GM18498 (cell line): ENCODE measurements at regions not wholly inside any gene's neighbourhood (a gene's known extent, or its start where the extent isn't known, plus 50 kb on each side); places are given as distances from the start of the nearest gene placed in this dataset.
"Not testable (repeated sequence)": the region's sequence is repeated elsewhere in the genome, so short reads cannot be mapped to it uniquely, and the experiment has no call there.

Experiments
- ATAC-seq: cut with Tn5 transposase; IDR thresholded peaks from one replicate; pipeline ENCODE4 v1.9.1; 2021; ENCODE audit warnings: mild to moderate bottlenecking, moderate library complexity; ENCODE audit not compliant: unreplicated experiment

DNA sequence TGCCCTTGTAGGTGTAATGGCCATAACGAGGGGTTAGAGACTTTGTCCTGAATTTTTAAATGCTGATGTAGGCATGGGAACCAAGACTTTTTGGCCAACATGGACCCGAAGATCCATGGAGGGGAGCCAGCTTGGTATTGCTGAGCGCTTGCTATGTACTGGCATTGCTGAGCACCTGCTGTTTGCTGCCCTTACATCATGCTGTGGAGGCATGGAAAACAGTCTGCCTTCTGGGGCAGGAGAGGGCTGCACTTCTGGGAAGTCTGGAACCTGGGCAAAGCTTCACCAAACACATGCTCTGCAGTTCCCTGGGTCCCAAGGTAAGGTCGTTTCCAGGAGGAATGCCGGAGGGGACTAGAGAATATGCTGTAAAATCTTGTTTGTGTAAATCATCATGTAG lies 86.3 kb upstream of the CNIH3 start:
- no peak for ATAC-seq

DNA sequence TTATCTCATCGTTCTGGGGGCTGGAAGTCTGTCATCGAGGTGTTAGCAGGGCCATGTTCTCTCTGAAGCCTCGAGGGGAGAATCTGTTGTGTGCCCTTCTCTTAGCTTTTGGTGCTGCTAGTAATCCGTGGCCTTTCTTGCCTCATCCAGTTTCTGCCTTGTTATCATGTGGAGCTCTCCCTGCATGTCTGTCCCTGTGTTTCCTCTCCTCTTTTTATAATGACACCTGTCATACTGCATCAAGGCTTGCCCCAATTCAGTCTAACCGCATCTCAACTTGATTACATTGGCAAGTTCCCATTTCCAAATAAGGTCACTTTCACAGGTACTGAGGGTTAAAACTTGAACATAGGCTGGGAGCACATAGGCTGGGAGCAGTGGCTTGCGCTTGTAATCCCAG lies 82.6 kb upstream of the CNIH3 start:
- no peak for ATAC-seq

DNA sequence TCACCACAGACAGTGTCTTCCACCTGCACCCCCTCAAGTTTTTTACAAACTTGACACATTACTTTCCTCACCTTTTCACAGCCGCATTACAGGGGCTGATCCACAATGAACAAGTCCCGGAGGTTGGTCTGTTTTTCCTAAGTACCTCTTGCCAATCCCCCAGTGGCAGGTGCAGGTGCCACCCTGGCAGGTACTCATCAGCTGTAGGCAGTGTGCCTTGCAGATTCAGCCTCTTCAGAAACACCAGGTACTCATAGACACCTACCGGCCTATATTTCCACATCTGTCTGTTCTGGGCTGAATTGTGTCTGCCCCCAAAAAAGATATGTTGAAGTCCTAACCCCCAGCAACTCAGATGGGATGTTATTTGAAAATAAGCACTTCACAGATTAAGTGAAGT lies 81.4 kb upstream of the CNIH3 start:
- ATAC-seq = no peak

DNA sequence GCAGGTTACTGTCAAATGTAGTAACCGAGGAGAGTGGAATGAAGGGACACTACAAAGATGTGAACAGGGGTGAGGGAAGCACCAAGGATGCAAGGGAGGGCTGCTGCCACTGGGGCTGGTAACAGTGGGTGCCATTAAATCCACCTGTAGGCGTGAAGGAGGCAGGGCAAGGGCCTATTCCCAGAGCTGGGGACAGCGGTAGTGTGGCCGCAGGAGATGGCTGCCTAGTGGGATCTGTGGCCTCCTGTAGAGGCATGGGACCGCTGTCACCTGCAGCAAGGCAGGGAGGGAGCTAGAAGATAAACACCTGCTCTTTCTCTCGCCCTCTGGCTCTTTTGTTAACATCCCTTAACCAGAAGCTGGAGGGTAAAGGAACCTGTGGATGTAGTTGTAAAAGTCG lies 80.5 kb upstream of the CNIH3 start:
- no peak for ATAC-seq

DNA sequence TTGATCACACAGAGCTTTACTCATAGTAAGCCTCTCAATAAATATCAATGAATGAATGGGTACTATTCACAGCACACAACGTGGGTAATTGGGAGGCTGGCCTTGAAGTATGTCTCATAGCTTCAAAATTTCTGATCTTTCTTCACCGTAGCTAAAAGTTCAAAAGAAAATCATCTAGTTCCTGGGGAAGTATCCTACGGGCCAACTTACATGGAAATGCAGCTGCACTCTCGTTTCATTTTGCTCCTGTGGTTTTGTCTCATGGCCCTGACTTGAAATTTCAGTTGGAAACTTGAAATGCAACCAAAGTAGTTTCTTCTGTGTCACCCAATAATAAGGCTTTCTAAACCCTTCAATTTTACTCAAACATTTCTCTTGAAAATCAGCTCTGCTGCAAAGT lies 76.1 kb upstream of the CNIH3 start:
- no peak for ATAC-seq

DNA sequence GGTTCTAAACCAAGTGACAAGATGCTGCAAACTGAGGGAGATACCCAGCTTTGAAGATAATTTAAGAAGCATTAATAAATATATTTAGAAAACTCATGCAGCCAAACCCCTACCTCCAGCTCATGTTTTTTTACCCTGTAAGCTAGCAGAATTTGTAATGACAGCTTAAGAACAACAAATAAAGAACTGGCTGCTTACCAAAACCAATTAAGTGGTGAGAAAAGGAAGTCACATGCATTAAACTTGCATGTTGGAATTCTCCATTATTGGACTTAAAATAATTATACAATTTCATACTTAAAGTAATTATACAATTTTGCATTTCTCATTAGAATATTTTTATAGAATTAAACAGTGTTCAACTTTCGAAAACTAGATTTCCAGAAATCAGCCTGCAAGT lies 75.6 kb upstream of the CNIH3 start:
- ATAC-seq = no peak

DNA sequence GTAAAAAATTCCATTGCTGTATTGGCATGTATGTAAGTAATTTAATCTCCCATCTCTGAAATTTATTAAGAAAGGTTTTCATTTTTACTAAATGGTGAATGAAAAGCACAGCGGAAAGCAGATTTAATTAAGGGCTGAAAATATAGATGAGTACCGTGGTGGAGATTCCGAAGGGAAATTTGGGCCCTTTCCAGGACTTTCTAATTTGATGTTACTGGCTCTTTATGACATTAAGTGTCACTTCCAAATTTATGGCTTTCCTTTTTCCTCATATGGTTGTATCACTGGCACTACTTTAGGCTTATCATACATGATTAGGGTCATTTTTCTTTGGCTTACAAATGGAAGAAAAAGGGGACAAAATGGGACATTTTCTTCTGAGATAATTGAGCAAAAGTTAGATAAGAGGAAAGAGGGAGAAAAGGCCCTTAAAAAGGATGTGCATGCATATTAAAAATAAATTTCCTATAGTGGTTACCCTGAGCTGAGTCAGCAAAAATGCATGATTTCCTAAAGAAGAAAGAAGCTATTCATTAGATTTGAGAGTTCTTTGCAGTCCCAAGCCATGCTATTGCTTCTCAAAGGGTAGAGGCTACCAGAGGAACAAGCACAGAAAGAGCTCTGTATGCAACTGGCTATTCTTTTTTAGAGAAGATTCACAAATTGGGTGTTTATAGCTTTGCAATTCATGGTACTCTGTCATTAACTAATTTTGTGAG lies 74.9 kb upstream of the CNIH3 start:
- no peak for ATAC-seq

DNA sequence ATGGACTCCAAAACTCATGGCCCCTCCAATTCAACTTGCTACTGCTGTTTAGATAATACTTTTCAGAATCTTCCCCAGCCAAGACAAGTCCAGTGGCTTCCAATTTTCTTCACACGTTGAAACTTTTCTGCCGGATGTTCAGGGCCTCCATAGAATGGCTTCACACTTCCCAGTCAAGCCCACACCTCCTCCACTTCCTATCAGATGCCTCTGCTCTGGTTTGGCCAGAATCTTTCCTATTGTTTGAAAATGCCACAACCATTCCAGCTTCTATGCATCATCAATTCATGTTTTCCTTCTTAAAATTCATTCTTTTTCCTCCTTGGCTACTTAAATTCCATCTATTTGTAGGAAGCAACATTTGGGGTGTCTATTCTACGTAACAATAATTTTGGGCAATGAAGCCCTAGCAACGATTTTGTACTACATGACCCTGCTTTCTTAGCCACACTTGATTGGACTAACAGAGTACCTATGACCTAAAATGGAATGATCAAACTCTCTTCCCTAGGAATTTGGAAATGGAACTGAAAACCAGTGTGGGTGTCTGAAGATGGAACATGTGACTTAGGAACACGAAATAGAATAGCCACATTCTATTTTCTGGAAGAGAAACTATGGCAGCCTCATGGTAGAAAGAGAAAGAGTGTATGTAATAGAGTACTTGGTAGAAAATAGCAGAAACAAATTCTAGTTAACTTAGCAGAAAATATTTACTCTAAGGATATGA lies 74.1 kb upstream of the CNIH3 start:
- ATAC-seq = no peak

DNA sequence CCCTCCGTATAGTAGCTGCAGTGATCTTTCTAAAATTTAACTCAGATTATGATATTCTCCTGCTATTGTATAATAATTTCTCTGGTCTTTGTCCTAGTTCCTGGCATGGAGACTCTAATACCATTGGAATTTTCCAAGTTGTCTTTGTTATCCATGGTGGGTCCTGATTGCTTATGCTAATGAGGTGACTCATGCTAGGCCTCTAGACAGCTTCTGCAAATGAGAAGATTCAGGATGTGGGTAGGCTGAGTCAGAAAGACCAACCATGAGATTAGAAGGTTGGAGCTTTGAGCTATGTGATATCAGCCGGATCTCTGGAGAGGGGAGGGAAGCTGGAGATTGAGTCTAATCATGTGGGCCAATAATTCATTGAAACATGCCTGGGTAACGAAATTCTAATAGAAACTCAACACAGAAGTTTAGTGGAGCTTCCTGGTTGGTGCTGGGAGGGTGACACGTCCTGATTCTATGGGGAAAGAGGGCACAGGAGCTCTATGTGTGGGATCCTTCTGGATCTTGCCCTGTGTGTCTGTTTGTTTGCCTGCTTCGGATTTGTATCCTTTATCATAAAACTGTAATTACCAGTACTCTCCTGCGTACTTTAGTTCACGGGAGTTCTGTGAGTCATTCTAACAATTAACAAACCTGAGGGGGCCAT lies 73.2 kb upstream of the CNIH3 start:
- ATAC-seq = no peak

DNA sequence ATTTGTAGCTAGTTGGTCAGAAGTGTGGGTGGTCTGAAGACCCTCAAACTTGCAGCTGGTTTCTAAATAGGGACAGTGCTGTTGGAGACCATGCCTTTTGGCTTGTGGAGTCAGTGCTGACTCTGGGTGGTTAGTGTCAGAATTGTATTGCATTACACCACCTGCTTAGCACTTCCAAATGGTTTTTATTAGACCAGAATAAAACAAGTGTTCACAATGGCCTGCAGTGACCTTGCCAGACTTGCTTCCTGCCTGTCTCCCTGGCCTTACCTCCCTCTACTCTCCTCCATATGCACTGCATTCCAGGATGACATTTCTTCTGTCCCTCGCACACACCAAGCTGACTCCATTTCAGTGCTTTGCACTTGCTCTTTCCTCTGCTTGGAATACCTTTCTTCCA lies 72.7 kb upstream of the CNIH3 start:
- no peak for ATAC-seq

DNA sequence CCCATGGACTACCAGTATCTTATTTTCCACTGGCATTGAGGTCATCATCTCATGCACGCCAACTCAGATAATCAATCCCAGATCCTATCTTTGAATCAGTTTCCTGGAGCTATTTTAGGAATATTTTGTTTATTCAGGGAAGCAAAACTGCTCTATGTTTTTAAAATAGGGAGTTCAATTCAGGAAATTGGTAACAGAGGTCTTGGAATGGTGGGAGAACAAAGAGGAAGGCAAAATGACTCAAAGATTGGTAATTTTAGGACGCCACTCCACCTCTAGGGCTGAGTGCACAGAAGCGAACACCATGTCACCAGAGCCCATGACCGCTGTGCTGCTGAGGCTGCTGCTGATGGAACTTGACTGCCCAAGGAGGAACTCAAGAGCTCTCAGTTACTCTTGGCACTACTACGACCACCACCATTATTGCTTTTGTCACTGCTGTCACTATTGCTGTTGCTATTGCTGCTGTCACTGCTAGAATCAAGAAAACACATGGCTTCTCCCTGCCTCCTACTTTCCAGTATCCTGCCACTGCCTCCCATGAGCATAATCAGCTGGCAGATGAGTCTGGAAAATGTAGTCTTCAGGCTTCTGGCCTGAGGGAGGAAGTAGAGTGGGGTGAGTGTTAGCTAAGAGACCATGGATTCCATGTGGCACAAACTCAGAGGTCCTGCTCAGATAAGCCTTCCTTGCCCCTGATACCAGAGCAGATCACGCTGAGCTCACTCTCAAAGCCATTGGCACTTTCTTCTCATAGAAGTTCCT lies 71.6 kb upstream of the CNIH3 start:
- ATAC-seq = no peak

DNA sequence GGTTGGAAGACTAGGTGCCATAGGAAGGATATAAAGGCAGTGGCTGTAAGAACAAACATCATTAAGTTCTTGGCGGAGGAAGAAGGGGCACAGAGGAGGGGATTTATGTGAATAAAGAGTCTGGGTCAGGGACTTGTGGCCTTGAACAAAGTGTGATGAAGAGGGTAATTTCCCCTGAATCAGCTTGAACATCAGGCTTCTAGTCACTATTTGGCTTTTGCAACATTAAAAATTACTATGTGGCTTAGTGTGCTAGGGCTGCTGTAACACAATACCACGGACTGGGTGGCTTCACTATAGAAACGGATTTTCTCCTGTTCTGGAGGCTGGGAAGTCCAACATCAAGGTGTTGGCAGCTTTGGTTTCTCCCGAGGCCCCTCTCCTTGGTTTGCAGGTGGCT lies 70.5 kb upstream of the CNIH3 start:
- ATAC-seq = no peak

DNA sequence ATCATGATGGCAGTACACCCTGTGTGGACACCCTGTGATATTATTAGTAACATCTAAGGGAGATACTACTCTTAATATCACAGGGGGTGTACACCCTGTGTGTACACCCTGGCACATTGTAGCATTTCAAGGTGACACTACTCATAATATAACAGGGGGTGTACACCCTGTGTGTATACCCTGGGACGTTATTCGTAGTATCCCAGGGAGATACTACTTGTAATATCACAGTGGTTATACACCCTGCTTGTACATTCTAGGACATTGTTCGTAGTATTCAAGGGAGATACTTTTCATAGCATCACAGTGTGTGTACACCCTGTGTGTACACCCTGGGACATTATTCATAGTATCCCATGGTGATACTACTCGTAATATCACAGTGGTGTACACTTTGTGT lies 67.4 kb upstream of the CNIH3 start:
- no peak for ATAC-seq

DNA sequence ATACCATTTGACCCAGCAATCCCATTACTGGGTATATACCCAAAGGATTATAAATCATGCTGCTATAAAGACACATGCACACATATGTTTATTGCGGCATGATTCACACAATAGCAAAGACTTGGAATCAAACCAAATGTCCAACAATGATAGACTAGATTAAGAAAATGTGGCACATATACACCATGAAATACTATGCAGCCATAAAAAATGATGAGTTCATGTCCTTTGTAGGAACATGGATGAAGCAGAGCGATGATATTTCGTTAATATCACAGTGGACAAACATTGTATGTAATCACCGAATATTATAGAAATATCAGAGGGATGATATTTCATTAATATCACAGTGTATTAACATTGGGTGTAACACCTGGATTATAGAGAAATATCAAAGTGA lies 64.9 kb upstream of the CNIH3 start:
- not testable (repeated sequence) for ATAC-seq

DNA sequence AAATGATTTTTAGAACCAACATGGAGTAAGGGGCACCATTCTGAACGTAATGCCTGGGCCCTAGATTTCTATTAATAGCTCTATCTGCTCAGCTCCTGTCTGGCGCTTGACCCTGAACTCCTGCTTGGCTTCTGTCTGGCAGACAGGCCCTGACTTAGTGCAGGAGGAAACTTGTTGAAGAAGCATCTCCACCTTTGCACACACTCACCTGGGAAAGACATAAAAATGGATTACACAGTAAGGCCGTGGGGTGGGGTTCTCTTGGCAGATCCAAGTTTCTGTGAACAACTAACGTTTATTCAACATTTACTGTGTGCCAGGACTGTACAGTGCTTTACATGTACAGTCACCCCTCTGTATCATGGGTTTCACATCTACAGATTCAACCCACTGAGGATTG lies 62.1 kb upstream of the CNIH3 start:
- ATAC-seq = no peak

DNA sequence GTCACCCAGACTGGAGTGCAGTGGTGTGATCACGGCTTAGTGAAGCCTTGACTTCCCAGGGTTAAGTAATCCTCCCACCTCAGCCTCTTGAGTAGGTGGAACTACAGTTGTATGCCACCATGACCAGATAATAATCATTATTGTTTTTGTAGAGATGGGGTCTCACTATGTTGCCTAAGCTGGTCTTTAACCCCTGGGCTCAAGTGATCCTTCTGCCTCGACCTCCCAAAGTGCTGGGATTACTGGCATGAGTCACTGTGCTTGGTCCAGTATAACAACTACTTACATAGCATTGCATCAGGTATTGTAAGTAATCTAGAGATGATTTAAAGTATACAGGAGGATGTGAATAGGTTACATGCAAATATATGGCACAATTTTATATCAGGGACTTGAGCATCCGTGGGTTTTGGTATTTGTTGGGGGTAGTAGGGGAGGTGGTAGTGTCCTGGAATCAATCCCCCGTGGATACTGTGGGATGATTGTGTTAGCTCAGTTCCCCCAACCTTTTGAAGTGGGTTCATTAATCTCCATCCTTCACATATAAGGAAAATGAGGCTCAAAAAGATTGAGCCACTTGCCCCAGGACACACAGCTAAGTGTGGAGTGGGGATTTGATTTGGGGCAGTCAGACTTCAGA lies 61.4 kb upstream of the CNIH3 start:
- ATAC-seq = no peak

DNA sequence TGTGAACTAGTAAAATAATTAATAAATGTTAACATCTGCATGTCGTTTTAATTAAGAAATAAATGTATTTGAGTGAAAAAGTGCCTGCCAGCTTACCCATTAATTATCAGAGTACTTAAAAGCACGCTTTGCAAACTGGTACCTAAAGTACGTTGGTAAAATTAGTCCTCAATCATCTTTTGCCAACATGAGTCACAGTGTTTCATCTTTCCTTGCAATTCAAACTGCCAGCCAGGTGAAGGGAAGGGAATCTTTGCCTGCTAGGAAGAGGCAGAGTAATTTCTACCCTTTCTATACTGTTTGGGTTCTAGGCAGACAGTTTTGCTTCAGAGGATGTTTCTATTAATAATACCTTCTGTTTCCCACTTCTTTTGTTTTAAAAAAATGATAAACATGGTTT lies 57.2 kb upstream of the CNIH3 start:
- ATAC-seq = no peak

DNA sequence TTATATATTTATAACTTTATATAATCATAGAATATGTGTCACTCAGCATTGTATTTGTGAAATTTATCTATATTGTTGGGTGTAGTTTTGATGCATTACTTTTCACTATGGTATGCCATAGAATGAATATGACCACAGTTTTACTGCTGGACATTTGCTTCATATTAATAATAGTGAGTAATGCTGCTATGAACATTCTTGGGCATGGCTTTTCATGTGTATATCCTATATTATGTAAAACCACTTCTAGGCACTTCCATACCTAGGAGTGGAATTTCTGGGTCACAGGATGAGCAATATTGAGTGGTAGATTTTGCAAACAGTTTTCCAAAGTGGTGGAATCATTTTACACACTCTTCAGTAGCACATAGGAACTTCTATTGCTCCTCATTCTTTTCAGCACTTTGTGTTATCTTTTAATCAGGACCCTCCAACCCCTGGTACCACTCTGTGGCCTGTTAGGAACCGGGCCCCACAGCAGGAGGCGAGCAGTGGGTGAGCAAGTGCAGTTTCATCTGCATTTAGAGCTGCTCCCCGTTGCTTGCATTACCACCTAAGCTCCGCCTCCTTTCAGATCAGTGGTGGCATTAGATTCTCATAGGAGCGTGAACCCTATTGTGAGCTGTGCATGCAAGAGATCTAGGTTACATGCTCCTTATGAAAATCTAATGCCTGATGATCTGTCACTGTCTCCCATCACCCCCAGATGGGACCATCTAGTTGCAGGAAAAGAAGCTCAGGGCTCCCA lies 56.0 kb upstream of the CNIH3 start:
- no peak for ATAC-seq

DNA sequence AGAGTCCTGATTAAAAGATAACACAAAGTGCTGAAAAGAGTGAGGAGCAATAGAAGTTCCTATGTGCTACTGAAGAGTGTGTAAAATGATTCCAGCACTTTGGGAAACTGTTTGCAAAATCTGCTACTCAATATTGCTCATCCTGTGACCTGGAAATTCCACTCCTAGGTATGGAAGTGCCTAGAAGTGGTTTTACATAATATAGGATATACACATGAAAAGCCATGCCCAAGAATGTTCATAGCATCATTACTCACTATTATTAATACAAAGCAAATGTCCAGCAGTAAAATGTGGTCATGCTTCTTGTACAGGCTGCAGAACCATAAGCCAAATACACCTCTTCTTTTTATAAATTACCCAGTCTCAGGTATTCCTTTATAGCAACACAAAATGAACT lies 53.2 kb upstream of the CNIH3 start:
- ATAC-seq = not testable (repeated sequence)

DNA sequence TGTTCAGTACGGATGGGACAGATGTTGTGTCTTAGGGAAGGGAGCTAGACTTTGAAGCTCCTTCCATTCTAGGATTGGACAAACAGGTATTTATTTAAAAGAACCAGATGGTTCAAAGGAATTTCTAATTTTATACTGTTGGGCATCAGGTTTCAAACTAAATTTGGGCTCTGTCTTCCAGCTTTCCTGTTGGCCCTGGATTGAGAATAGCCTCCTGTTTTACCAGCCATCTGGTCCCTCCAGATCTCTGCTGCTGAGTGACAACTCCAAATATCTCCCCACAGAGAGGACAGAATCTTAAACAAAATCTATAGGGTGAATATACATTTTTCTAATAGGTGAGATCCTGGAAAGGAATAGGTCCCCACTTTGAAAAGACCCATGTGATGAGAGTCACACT lies 52.5 kb upstream of the CNIH3 start:
- no peak for ATAC-seq
